GM12892 (cell line): ENCODE measurements at regions not wholly inside any gene's neighbourhood (a gene's known extent, or its start where the extent isn't known, plus 50 kb on each side); places are given as distances from the start of the nearest gene placed in this dataset.

Experiments used
- POLR2A ChIP-seq: IDR thresholded peaks from 2 replicates; pipeline ENCODE4 v1.6.1; 2011; ENCODE audit warnings: low read depth, low read length, control low read depth
- POLR2AphosphoS5 ChIP-seq: IDR thresholded peaks from 2 replicates; pipeline ENCODE4 v1.6.1; 2011; ENCODE audit warnings: low read depth, low read length, control low read depth

DNA sequence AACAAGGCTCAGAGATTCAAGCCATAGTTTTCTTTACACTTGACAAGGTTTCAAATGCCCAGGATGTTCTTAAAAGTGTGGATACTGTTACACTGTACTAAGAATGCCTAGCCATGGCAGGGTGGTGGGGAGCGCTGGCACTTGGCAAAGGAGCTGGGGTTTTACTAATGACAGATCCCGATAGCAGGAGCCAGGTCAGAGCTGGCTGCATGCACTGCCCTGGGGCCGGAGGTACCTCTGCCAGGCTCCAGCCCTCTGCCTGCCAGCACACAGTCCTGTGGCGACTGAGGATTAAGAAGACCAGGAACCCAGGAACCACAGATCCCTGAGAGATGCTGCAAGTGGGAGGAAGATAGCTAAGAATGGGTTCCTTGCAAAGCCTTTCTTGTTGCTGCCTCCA lies 260.3 kb downstream of the ALDH8A1 start:
- TF ChIP-seq POLR2A: no peak
- TF ChIP-seq POLR2AphosphoS5: no peak
